ENCODE measurements at regions not wholly inside any gene's neighbourhood (a gene's known extent, or its start where the extent isn't known, plus 50 kb on each side); places are given as distances from the start of the nearest gene placed in this dataset.

DNA sequence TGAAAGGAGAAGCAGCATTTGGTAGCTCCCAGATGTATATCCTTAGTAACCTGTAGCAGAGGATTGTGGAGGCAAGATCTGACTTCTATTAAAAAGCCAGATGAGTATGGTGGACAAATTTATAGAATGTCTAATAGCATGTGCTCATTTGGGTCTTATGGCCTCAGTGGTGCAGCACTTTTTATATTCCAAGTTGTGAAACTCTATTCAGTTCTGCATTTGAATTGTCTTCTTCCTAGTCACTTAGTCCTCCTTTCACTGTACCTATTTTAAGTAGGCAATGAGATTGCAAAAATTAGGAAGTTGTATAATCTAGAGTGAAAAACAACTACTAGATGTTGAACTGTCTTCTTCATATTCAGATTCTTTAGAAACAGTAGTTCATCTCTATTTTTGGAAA, 412.5 kb upstream of the PCDH9 start:
- H3K79me2 ChIP-seq (ENCODE audit: control insufficient read depth, insufficient read depth, low read length), result no peaks in the 10 kb centered on the region
- peaks cover 2% of the 10 kb centered on the region for H3K9me3 ChIP-seq (ENCODE audit: control insufficient read depth, low read depth, low read length)
- H3K9ac ChIP-seq (ENCODE audit: control insufficient read depth, extremely low read depth, insufficient read depth, low read length), result no peak overlapping the region
- H4K20me1 ChIP-seq (ENCODE audit: control insufficient read depth, extremely low read depth, insufficient read depth, low read length), result no peaks in the 10 kb centered on the region
- H3K27ac ChIP-seq (ENCODE audit: control insufficient read depth, insufficient read depth, low read length), result no peak overlapping the region
- H3K4me1 ChIP-seq (ENCODE audit: control insufficient read depth, extremely low read depth, insufficient read depth, low read length), result no peaks in the 10 kb centered on the region
- no peaks in the 10 kb centered on the region for H3K27me3 ChIP-seq (ENCODE audit: control insufficient read depth, extremely low read depth, insufficient read depth, low read length)
- no peak overlapping the region for H2AFZ ChIP-seq (ENCODE audit: control insufficient read depth, low read length)
- H3K36me3 ChIP-seq (ENCODE audit: control insufficient read depth in 2 of 2, extremely low read depth in 1 of 2, insufficient read depth in 2 of 2, low read length in 2 of 2), result no peaks in the 10 kb centered on the region
- DNase-seq (ENCODE audit: low read depth, low spot score) (no peak), FAIRE-seq (no peak)
- H3K9me1 ChIP-seq (ENCODE audit: control insufficient read depth, extremely low read depth, insufficient read depth, low read length), result no peaks in the 10 kb centered on the region
- no peak overlapping the region for H3K4me3 ChIP-seq (ENCODE audit: control insufficient read depth in 2 of 3, extremely low read depth in 1 of 3, insufficient read depth in 2 of 3, low read depth in 1 of 3, low read length in 3 of 3)
- TF ChIP-seq, protein P1, sequence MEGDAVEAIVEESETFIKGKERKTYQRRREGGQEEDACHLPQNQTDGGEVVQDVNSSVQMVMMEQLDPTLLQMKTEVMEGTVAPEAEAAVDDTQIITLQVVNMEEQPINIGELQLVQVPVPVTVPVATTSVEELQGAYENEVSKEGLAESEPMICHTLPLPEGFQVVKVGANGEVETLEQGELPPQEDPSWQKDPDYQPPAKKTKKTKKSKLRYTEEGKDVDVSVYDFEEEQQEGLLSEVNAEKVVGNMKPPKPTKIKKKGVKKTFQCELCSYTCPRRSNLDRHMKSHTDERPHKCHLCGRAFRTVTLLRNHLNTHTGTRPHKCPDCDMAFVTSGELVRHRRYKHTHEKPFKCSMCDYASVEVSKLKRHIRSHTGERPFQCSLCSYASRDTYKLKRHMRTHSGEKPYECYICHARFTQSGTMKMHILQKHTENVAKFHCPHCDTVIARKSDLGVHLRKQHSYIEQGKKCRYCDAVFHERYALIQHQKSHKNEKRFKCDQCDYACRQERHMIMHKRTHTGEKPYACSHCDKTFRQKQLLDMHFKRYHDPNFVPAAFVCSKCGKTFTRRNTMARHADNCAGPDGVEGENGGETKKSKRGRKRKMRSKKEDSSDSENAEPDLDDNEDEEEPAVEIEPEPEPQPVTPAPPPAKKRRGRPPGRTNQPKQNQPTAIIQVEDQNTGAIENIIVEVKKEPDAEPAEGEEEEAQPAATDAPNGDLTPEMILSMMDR (optimal IDR thresholded peaks at IDR 0.05 in 1 of 3, IDR thresholded peaks at IDR 0.05 in 1 of 3, conservative IDR thresholded peaks at IDR 0.05 in 1 of 3; ENCODE audit: extremely low read depth in 1 of 3, insufficient read depth in 2 of 3, low read length in 3 of 3), result no peak
- no peak for TF ChIP-seq EZH2 (IDR thresholded peaks at IDR 0.05; ENCODE audit: low read length)
- no peak overlapping the region for H3K4me2 ChIP-seq (ENCODE audit: control insufficient read depth, extremely low read depth, insufficient read depth, low read depth, low read length)
- dilution Hi-C loops (cut with MboI; ENCODE audit: extremely low pct_ligation_motif_present, low sequenced_read_pairs), result no loop called here

DNA sequence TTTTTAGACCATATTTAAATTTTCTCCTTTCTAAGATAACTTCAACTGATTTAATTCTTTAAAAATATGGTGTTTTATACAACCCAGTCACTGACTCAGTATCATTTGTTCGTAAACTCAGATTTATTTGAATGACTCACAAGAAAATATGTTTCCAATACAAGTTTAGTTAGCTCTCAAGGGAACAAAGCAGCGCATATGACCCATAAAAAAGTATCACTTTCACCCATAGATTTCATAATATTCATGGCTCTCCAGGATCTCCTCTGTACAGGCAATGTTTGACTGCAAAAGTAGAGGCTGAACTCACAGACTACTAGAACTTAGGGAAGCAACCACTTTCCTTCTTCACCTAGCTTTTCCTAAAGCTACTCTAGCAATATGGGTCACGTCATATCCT, 405.6 kb upstream of the PCDH9 start:
- H3K79me2 ChIP-seq (ENCODE audit: control insufficient read depth, insufficient read depth, low read length), result no peaks in the 10 kb centered on the region
- no peaks in the 10 kb centered on the region for H3K36me3 ChIP-seq (ENCODE audit: control insufficient read depth in 2 of 2, extremely low read depth in 1 of 2, insufficient read depth in 2 of 2, low read length in 2 of 2)
- no peak for DNase-seq (ENCODE audit: low read depth, low spot score)
- TF ChIP-seq, protein P1 (optimal IDR thresholded peaks at IDR 0.05 in 1 of 3, IDR thresholded peaks at IDR 0.05 in 1 of 3, conservative IDR thresholded peaks at IDR 0.05 in 1 of 3; ENCODE audit: extremely low read depth in 1 of 3, insufficient read depth in 2 of 3, low read length in 3 of 3), result no peak
- no peak for TF ChIP-seq EZH2 (IDR thresholded peaks at IDR 0.05; ENCODE audit: low read length)
- H3K9me1 ChIP-seq (ENCODE audit: control insufficient read depth, extremely low read depth, insufficient read depth, low read length), result no peaks in the 10 kb centered on the region
- H3K4me1 ChIP-seq (ENCODE audit: control insufficient read depth, extremely low read depth, insufficient read depth, low read length), result no peaks in the 10 kb centered on the region
- no peak overlapping the region for H3K27ac ChIP-seq (ENCODE audit: control insufficient read depth, insufficient read depth, low read length)
- H2AFZ ChIP-seq (ENCODE audit: control insufficient read depth, low read length), result no peak overlapping the region
- no peaks in the 10 kb centered on the region for H4K20me1 ChIP-seq (ENCODE audit: control insufficient read depth, extremely low read depth, insufficient read depth, low read length)
- no peak for FAIRE-seq
- dilution Hi-C loops (cut with MboI; ENCODE audit: extremely low pct_ligation_motif_present, low sequenced_read_pairs), result no loop called here
- H3K4me3 ChIP-seq (ENCODE audit: control insufficient read depth in 2 of 3, extremely low read depth in 1 of 3, insufficient read depth in 2 of 3, low read depth in 1 of 3, low read length in 3 of 3), result no peak overlapping the region
- H3K4me2 ChIP-seq (ENCODE audit: control insufficient read depth, extremely low read depth, insufficient read depth, low read depth, low read length), result no peak overlapping the region
- H3K9me3 ChIP-seq (ENCODE audit: control insufficient read depth, low read depth, low read length), result no peaks in the 10 kb centered on the region
- no peak overlapping the region for H3K9ac ChIP-seq (ENCODE audit: control insufficient read depth, extremely low read depth, insufficient read depth, low read length)
- no peaks in the 10 kb centered on the region for H3K27me3 ChIP-seq (ENCODE audit: control insufficient read depth, extremely low read depth, insufficient read depth, low read length)

Data from keratinocyte (primary cell).